ENCODE measurements at regions not wholly inside any gene's neighbourhood (a gene's known extent, or its start where the extent isn't known, plus 50 kb on each side); places are given as distances from the start of the nearest gene placed in this dataset.

DNA sequence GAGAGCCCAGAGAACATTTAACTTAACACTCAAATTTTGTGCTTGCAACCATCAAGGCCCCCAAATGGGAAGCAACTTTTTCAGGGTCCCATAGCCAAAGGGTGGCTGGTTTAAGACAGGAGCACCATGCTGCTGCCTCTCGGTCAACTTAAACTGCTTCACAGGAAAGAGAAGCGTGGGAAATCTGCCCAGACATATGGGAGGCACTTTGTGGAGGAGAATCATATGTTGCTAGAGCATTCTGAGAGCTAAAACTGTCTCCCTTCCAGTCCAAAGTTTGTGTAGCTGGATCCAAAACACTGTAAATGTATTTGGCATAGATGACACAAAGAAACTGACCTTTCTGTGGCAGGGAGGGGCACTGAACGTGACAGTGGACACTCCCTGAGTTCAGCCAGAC is 305.9 kb upstream of the RORA start:
- ATAC-seq (replicated peaks) = no peak
- H3K4me1 Mint-ChIP-seq = no peaks in the 10 kb centered on the region
- H3K9me3 Mint-ChIP-seq = no peaks in the 10 kb centered on the region
- no peaks in the 10 kb centered on the region for H3K27me3 Mint-ChIP-seq
- DNase-seq = no peak
- H3K36me3 Mint-ChIP-seq = no peaks in the 10 kb centered on the region
- H3K27ac Mint-ChIP-seq = no peak overlapping the region
- no peak overlapping the region for H3K4me3 Mint-ChIP-seq

- Mint-ChIP-seq H3K27ac (no peak overlapping the region), H3K9me3 (no peaks in the 10 kb centered on the region), H3K36me3 (no peaks in the 10 kb centered on the region), H3K4me3 (no peak overlapping the region), H3K4me1 (peaks cover 2 to 5% of the 10 kb centered on the region in 2 donors), H3K27me3 (no peaks in the 10 kb centered on the region)
- DNase-seq (no peak), ATAC-seq (replicated peaks) (no peak)
Observed at GRCh38 chr15:61530769-61531168, 301.7 kb upstream of the RORA start.

GRCh38 chr15:61528581-61528910 is 299.4 kb upstream of the RORA start:
- Mint-ChIP-seq H3K36me3 (no peaks in the 10 kb centered on the region), H3K9me3 (no peaks in the 10 kb centered on the region), H3K4me3 (no peak overlapping the region), H3K27me3 (no peaks in the 10 kb centered on the region), H3K27ac (no peak overlapping the region), H3K4me1 (peaks cover 2 to 11% of the 10 kb centered on the region in 2 donors)
- ATAC-seq (replicated peaks) = no peak
- no peak for DNase-seq

DNA sequence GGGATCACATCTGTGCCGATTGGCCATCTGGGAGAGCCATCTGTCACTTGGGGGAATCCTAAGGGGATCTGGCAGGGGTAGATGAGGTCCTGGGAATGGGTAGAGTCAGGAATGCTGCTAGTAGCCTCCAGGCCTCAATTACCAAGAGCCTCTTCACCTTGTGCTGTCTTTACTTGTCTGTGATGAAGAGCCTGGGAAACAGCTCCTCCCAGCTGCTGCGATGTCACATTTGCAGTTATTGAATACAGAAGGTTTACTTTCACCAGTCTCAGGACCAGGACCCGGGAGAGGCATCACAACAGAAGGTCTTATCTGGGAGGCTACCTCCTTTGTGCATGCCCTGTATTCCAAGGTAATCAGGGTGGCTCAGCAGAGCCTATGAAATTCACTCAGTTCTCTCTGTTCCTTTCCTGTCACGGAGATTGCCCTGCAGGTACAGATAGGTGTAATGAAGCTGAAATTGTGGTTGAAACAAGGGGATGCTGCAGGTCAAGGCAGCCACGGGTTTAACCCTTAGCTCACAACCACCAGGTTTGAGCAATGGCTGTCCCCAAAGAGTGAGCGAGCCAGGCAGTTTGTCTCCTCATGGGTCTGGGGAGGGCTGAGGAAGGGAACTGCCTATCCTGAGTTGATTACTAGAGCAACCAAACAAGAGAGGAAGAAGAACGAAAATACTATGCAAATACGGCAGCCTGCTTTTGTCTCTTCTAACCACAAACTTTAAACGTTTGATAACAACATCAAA is 298.9 kb upstream of the RORA start:
- H3K36me3 Mint-ChIP-seq = no peaks in the 10 kb centered on the region
- no peak for ATAC-seq (replicated peaks)

DNA sequence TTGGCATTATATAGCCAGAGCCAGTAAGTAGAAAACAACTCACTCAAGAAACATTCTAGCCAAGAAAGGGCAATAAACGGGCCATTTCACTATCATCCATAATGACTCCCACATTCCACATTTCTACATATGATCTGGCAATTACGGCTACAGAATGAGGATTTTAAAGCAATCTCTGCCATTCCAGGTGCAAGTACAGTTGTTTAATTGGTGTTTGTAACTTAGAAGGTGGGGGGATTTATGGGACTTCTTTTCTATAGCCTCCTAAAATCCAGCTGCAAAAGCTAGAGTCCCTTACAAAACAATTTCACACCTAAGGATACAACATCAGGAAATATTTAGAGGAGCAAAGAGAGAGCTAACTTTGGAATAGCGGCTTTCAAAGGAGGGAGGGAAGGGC is 295.4 kb upstream of the RORA start:
- Mint-ChIP-seq H3K4me3 (no peak overlapping the region), H3K36me3 (no peaks in the 10 kb centered on the region), H3K27ac (no peak overlapping the region), H3K9me3 (no peaks in the 10 kb centered on the region), H3K27me3 (no peaks in the 10 kb centered on the region), H3K4me1 (peaks cover 2 to 15% of the 10 kb centered on the region in 2 donors)
- ATAC-seq (replicated peaks) (no peak), DNase-seq (no peak)

More for the DNA sequence above, 298.9 kb upstream of the RORA start:
- DNase-seq = no peak
- Mint-ChIP-seq H3K9me3 (no peaks in the 10 kb centered on the region), H3K27me3 (no peaks in the 10 kb centered on the region), H3K27ac (no peak overlapping the region), H3K4me1 (peaks cover 2 to 15% of the 10 kb centered on the region in 2 donors), H3K4me3 (no peak overlapping the region)

- ATAC-seq (replicated peaks) (no peak), DNase-seq (no peak)
- Mint-ChIP-seq H3K27me3 (peaks cover 0 to 3% of the 10 kb centered on the region in 2 donors), H3K27ac (no peak overlapping the region), H3K36me3 (no peaks in the 10 kb centered on the region), H3K4me3 (no peak overlapping the region), H3K4me1 (peaks cover 2 to 15% of the 10 kb centered on the region in 2 donors), H3K9me3 (no peaks in the 10 kb centered on the region)
Observed at GRCh38 chr15:61524086-61524485, 295.0 kb upstream of the RORA start.

- DNase-seq (no peak), ATAC-seq (replicated peaks) (no peak)
- H3K9me3 Mint-ChIP-seq = no peaks in the 10 kb centered on the region
- no peak overlapping the region for H3K4me3 Mint-ChIP-seq
- no peaks in the 10 kb centered on the region for H3K36me3 Mint-ChIP-seq
- H3K27ac Mint-ChIP-seq = no peak overlapping the region
- peaks cover 0 to 11% of the 10 kb centered on the region in 2 donors for H3K4me1 Mint-ChIP-seq
- peaks cover 0 to 5% of the 10 kb centered on the region in 2 donors for H3K27me3 Mint-ChIP-seq
Observed at GRCh38 chr15:61522411-61522810, 293.3 kb upstream of the RORA start.

DNA sequence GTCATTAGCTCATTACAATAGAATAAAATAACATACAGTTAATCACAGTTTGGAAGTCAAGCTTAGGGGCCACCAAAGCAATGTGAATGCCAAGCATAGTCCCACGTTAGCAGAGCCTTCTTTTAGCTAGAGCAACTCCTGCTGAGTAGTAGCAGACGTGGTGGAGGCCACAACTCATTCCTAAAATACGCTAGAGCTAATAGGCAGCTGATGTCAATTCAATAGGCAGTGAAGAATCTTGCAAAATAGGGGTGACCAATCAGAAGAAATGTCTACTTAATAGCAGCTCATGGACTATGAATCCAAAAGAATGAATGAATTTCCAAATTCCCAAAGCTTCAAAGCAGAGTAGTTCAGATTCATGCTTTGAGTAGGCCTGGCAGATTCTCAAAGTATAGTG is 292.9 kb upstream of the RORA start:
- DNase-seq (no peak), ATAC-seq (replicated peaks) (no peak)
- Mint-ChIP-seq H3K9me3 (no peaks in the 10 kb centered on the region), H3K27ac (no peak overlapping the region), H3K36me3 (no peaks in the 10 kb centered on the region), H3K4me1 (peaks cover 0 to 11% of the 10 kb centered on the region in 2 donors), H3K4me3 (no peak overlapping the region), H3K27me3 (peaks cover 0 to 5% of the 10 kb centered on the region in 2 donors)

DNA sequence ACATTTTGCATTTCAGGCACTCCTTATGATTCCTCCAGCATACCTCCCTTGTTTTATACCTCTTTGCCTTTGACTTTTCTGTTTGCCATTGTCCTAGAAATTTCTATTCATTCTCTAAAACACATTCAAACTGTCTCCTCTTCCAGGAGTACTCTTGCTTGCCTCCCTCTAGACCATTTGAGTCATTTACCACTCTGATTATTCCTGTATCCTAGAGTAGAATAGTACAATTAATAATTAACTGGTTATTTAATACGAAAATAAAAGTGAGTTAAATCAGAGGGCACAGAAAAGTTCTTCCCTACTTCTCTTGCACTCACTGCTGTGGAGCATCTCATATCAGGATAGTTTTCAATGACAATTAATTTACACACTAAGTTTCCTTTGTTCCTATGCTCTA is 290.2 kb upstream of the RORA start:
- H3K9me3 Mint-ChIP-seq = no peaks in the 10 kb centered on the region
- DNase-seq = no peak
- peaks cover 0 to 5% of the 10 kb centered on the region in 2 donors for H3K27me3 Mint-ChIP-seq
- no peak overlapping the region for H3K27ac Mint-ChIP-seq
- ATAC-seq (replicated peaks) = no peak
- H3K4me1 Mint-ChIP-seq = peaks cover 0 to 11% of the 10 kb centered on the region in 2 donors
- no peaks in the 10 kb centered on the region for H3K36me3 Mint-ChIP-seq
- H3K4me3 Mint-ChIP-seq = no peak overlapping the region

- ATAC-seq (replicated peaks) (no peak), DNase-seq (no peak)
- no peaks in the 10 kb centered on the region for H3K36me3 Mint-ChIP-seq
- H3K27me3 Mint-ChIP-seq = peaks cover 0 to 5% of the 10 kb centered on the region in 2 donors
- no peak overlapping the region for H3K27ac Mint-ChIP-seq
- H3K4me3 Mint-ChIP-seq = no peak overlapping the region
- no peaks in the 10 kb centered on the region for H3K9me3 Mint-ChIP-seq
- peaks cover 0 to 3% of the 10 kb centered on the region in 2 donors for H3K4me1 Mint-ChIP-seq
Observed at GRCh38 chr15:61518191-61518950, 289.3 kb upstream of the RORA start.

DNA sequence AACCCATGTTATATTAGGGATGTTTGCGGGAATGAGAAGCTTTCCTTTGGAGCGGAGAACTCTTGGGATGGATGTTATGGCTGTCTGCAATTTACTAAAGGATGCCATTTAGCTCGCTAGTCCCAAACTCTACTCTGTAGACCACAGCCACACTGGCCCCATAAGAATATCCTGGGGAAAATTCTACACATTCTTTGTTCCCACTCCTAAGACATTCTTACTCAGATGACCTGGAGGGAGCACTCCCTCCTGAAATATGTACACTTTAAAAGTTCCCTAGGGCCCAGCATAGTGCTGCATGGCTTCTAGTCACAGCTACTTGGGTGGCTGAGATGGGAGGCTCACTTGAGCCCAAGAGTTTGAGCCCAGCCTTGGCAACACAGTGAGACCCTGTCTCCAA is 288.7 kb upstream of the RORA start:
- DNase-seq (no peak), ATAC-seq (replicated peaks) (no peak)
- no peaks in the 10 kb centered on the region for H3K4me1 Mint-ChIP-seq
- H3K36me3 Mint-ChIP-seq = no peaks in the 10 kb centered on the region
- peaks cover 0 to 5% of the 10 kb centered on the region in 2 donors for H3K27me3 Mint-ChIP-seq
- no peaks in the 10 kb centered on the region for H3K9me3 Mint-ChIP-seq
- H3K27ac Mint-ChIP-seq = no peak overlapping the region
- H3K4me3 Mint-ChIP-seq = no peak overlapping the region

GRCh38 chr15:61517335-61517734 is 288.2 kb upstream of the RORA start:
- Mint-ChIP-seq H3K9me3 (no peaks in the 10 kb centered on the region), H3K27ac (no peak overlapping the region), H3K4me1 (no peaks in the 10 kb centered on the region), H3K36me3 (no peaks in the 10 kb centered on the region), H3K27me3 (peaks cover 0 to 5% of the 10 kb centered on the region in 2 donors), H3K4me3 (no peak overlapping the region)
- ATAC-seq (replicated peaks) = no peak
- no peak for DNase-seq

GRCh38 chr15:61511756-61512155 is 282.7 kb upstream of the RORA start:
- Mint-ChIP-seq H3K9me3 (no peaks in the 10 kb centered on the region), H3K27me3 (no peaks in the 10 kb centered on the region), H3K4me1 (no peaks in the 10 kb centered on the region), H3K36me3 (no peaks in the 10 kb centered on the region), H3K27ac (no peak overlapping the region), H3K4me3 (no peak overlapping the region)
- ATAC-seq (replicated peaks) (no peak), DNase-seq (no peak)

GRCh38 chr15:61511089-61511488 is 282.0 kb upstream of the RORA start:
- no peaks in the 10 kb centered on the region for H3K4me1 Mint-ChIP-seq
- no peaks in the 10 kb centered on the region for H3K36me3 Mint-ChIP-seq
- no peaks in the 10 kb centered on the region for H3K27me3 Mint-ChIP-seq
- H3K9me3 Mint-ChIP-seq = no peaks in the 10 kb centered on the region
- DNase-seq = no peak
- no peak for ATAC-seq (replicated peaks)
- no peak overlapping the region for H3K27ac Mint-ChIP-seq
- no peak overlapping the region for H3K4me3 Mint-ChIP-seq

DNA sequence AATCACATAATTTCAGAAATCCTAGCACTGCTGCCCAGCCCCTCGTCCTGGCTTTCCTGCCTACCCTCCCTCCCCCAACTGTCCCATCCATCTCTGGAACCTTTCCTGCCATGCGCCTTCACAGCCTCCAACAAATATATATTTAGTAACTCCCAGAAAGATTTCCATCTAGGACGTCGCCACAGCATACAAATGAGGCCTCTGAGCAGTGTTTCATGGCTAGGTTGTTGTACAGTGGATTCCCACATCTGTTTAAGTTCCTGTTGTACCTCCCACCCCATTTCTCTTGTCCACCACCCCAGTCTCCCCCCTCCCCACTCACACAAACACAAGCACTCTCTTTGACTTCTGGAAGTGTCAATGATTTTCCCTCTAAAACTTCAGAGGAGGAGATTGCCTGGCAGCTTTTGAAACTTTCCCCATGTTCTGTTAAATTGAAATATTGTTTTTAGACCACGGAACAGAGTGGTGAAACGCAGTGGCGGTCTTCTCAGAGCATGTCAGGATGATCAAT is 280.3 kb upstream of the RORA start:
- H3K4me3 Mint-ChIP-seq = no peak overlapping the region
- no peaks in the 10 kb centered on the region for H3K9me3 Mint-ChIP-seq
- H3K27ac Mint-ChIP-seq = no peak overlapping the region
- no peaks in the 10 kb centered on the region for H3K36me3 Mint-ChIP-seq
- no peak for DNase-seq
- ATAC-seq (replicated peaks) = no peak
- H3K4me1 Mint-ChIP-seq = no peaks in the 10 kb centered on the region
- no peaks in the 10 kb centered on the region for H3K27me3 Mint-ChIP-seq

Data from stimulated activated naive B cell treated with anti-CD40 and anti-IgM and Interleukin-4, amounts not matched to agents 10 μg/mL and 1 μg/mL and 100 μg/mL, for 72 hours (primary cell).